PC-3 (cell line): ENCODE measurements at regions not wholly inside any gene's neighbourhood (a gene's known extent, or its start where the extent isn't known, plus 50 kb on each side); places are given as distances from the start of the nearest gene placed in this dataset.

Experiments used
- ATAC-seq: fragments of 200-7000 bp; cut with Tn5 transposase; 2 replicates; pipeline ENCODE4 v1.9.1; 2020; ENCODE audit warnings: mild to moderate bottlenecking, moderate library complexity
- BruUV-seq: library from RNA; stranded (reverse); fragments of 400-500 nt; replicated peaks from 2 replicates; lab custom pipeline; 2021; lab: Mats Ljungman, UMichigan
- CTCF ChIA-PET: fragments of 300-600 bp; sonication (Branson Sonifier 250); formaldehyde crosslinking; loops from one replicate; lab custom pipeline; 2022; ENCODE audit warnings: antibody characterized with exemption; lab: Charles Lee
- POLR2A ChIA-PET: fragments of 300-600 bp; sonication (Branson Sonifier 250); formaldehyde crosslinking; loops from one replicate; lab custom pipeline; 2022; ENCODE audit warnings: antibody characterized with exemption; ENCODE audit not compliant: unreplicated experiment; lab: Charles Lee
- DNase-seq: peaks from one replicate; pipeline ENCODE4 v3.0.0-alpha.2; 2015
- H2AFZ ChIP-seq: fragments of 300-600 bp; sonication (generic); 2 replicates; pipeline ENCODE4 v1.6.0; 2016; ENCODE audit warnings: antibody characterized with exemption, low read length
- H3F3A ChIP-seq: fragments of 300-600 bp; sonication (generic); one replicate; pipeline ENCODE4 v1.6.0; 2017; ENCODE audit warnings: antibody characterized with exemption, low read length, control low read depth, mild to moderate bottlenecking; ENCODE audit not compliant: unreplicated experiment
- H3K27ac ChIP-seq: fragments of 300-600 bp; sonication (generic); 2 replicates; pipeline ENCODE4 v1.5.1; 2016; ENCODE audit warnings: mild to moderate bottlenecking, low read length
- H3K27me3 ChIP-seq: fragments of 300-600 bp; sonication (generic); 2 replicates; pipeline ENCODE4 v1.6.1; 2016; ENCODE audit warnings: low read length, mixed read lengths
- H3K36me3 ChIP-seq: fragments of 300-600 bp; sonication (generic); 2 replicates; pipeline ENCODE4 v1.6.1; 2016; ENCODE audit warnings: low read depth, mixed run types, low read length, mixed read lengths
- H3K4me1 ChIP-seq: fragments of 300-600 bp; sonication (generic); 2 replicates; pipeline ENCODE4 v1.5.1; 2016; ENCODE audit warnings: low read length; ENCODE audit not compliant: insufficient read depth
- H3K4me2 ChIP-seq: fragments of 300-600 bp; sonication (generic); 2 replicates; pipeline ENCODE4 v1.6.0; 2016; ENCODE audit warnings: low read length
- H3K4me3 ChIP-seq: fragments of 300-600 bp; sonication (generic); 2 replicates; pipeline ENCODE4 v1.5.1; 2016; ENCODE audit warnings: mild to moderate bottlenecking, low read length, mixed read lengths
- H3K79me2 ChIP-seq: fragments of 300-600 bp; sonication (generic); 2 replicates; pipeline ENCODE4 v1.6.1; 2017; ENCODE audit warnings: low read length, mixed read lengths
- H3K9ac ChIP-seq: fragments of 300-600 bp; sonication (generic); 2 replicates; pipeline ENCODE4 v1.6.0; 2016; ENCODE audit warnings: mild to moderate bottlenecking, low read length
- H3K9me2 ChIP-seq: fragments of 300-600 bp; sonication (generic); replicated peaks from 2 replicates; pipeline ENCODE4 v1.6.1; 2016; ENCODE audit warnings: mixed run types, low read length, mixed read lengths
- H3K9me3 ChIP-seq: fragments of 300-600 bp; sonication (generic); 2 replicates; pipeline ENCODE4 v1.6.1; 2016; ENCODE audit warnings: low read length, mixed read lengths
- H4K20me1 ChIP-seq: fragments of 300-600 bp; sonication (generic); 2 replicates; pipeline ENCODE4 v1.6.1; 2016; ENCODE audit warnings: low read length, mixed read lengths
- EZH2 ChIP-seq: fragments of 300-600 bp; sonication (generic); IDR thresholded peaks from one replicate; pipeline ENCODE4 v1.6.1; 2017; ENCODE audit warnings: antibody characterized with exemption, mild to moderate bottlenecking, low read length; ENCODE audit not compliant: unreplicated experiment
- EZH2phosphoT487 ChIP-seq: fragments of 300-600 bp; sonication (generic); IDR thresholded peaks from 2 replicates; pipeline ENCODE4 v1.6.1; 2018; ENCODE audit warnings: mild to moderate bottlenecking, antibody characterized with exemption, low read length, borderline replicate concordance
- intact Hi-C: fragments of 100-400 bp; cut with micrococcal nuclease; formaldehyde crosslinking; loops from 2 replicates; pipeline ENCODE4 v1.9.0; 2023
- TF ChIP-seq, protein P1 (sequence below): fragments of 300-600 bp; sonication (generic); conservative IDR thresholded peaks from 2 replicates; pipeline ENCODE4 v1.5.1; 2017; ENCODE audit warnings: antibody characterized with exemption, low read depth, mild to moderate bottlenecking, low read length

DNA sequence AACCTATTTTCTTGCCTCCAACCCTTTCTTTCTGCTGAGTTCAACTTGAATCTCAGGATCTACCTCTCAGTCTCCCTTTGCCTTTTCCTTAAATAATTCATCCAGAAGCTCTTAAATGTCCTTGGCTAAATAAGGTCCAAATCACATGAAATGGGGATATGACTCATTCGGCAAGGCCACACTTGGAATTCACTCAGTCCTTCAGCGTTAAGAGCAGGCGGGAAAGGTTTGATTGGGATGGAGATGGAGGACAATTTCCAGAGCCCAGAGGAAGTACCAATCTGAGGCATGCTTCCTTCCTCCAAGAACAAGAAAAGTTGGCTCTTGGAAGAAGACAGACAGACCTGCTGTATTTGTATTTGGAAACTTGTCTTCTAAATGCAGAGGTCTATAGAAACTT is 128.5 kb downstream of the PROX1 start:
- Histone ChIP-seq H3K4me3 (no peak overlapping the region), H2AFZ (no peak overlapping the region), H3K27me3 (peaks cover 31% of the 10 kb centered on the region; the same call in 1 of the 2 replicates), H3K9ac (no peak overlapping the region), H3K27ac (no peak overlapping the region), H3K79me2 (no peaks in the 10 kb centered on the region), H3K4me2 (no peak overlapping the region), H3K4me1 (no peaks in the 10 kb centered on the region), H3K9me2 (no peaks in the 10 kb centered on the region), H4K20me1 (no peaks in the 10 kb centered on the region), H3K9me3 (peaks cover 15% of the 10 kb centered on the region), H3K36me3 (no peaks in the 10 kb centered on the region), H3F3A (no peaks in the 10 kb centered on the region)
- no peak for TF ChIP-seq EZH2phosphoT487
- no peak for TF ChIP-seq EZH2
- TF ChIP-seq, protein P1, sequence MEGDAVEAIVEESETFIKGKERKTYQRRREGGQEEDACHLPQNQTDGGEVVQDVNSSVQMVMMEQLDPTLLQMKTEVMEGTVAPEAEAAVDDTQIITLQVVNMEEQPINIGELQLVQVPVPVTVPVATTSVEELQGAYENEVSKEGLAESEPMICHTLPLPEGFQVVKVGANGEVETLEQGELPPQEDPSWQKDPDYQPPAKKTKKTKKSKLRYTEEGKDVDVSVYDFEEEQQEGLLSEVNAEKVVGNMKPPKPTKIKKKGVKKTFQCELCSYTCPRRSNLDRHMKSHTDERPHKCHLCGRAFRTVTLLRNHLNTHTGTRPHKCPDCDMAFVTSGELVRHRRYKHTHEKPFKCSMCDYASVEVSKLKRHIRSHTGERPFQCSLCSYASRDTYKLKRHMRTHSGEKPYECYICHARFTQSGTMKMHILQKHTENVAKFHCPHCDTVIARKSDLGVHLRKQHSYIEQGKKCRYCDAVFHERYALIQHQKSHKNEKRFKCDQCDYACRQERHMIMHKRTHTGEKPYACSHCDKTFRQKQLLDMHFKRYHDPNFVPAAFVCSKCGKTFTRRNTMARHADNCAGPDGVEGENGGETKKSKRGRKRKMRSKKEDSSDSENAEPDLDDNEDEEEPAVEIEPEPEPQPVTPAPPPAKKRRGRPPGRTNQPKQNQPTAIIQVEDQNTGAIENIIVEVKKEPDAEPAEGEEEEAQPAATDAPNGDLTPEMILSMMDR: no peak
- intact Hi-C loops: no loop called here
- BruUV-seq: no TSS peak
- ChIA-PET CTCF (no interaction called here), POLR2A (no interaction called here)
- DNase-seq (no peak), ATAC-seq (no peak; the same call in 1 of the 2 replicates)

DNA sequence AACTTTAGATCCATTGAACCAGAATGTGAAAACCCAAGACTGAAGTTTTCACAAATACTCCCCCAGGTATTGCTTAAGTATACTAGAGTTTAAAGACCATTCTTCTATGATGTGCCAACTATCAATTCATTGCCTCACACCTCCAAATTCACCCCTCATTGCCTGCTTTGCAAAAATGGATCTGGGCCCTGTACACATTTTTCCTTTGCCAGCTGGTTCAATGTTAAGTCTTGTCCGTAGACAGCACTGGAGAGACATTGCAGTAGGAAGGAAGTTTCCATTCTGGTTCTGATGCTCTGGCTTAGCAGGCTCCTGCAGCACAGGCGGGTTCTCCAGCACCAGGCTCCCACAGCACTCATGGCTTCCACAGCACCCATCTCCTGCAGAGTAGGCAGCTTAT is 130.0 kb downstream of the PROX1 start:
- CTCF ChIA-PET: no interaction called here

GRCh38 chr1:214120191-214120590 is 132.4 kb downstream of the PROX1 start:
- intact Hi-C loops: no loop called here
- Histone ChIP-seq H3K27ac (no peak overlapping the region), H3K4me2 (no peak overlapping the region), H3K36me3 (no peaks in the 10 kb centered on the region), H3K9me3 (peaks cover 15% of the 10 kb centered on the region), H3K4me3 (no peak overlapping the region), H3K27me3 (peaks cover 15% of the 10 kb centered on the region; the same call in 1 of the 2 replicates), H3F3A (no peaks in the 10 kb centered on the region), H3K79me2 (no peaks in the 10 kb centered on the region), H4K20me1 (no peaks in the 10 kb centered on the region), H3K4me1 (peaks cover 11% of the 10 kb centered on the region), H3K9ac (no peak overlapping the region), H2AFZ (no peak overlapping the region), H3K9me2 (no peaks in the 10 kb centered on the region)
- DNase-seq: no peak
- ChIA-PET CTCF (no interaction called here), POLR2A (no interaction called here)
- ATAC-seq: no peak
- no TSS peak for BruUV-seq
- TF ChIP-seq, protein P1: no peak
- no peak for TF ChIP-seq EZH2phosphoT487
- no peak for TF ChIP-seq EZH2

More for the DNA sequence above, 130.0 kb downstream of the PROX1 start:
- no peaks in the 10 kb centered on the region for H4K20me1 ChIP-seq
- DNase-seq (no peak), ATAC-seq (no peak)
- no peak overlapping the region for H2AFZ ChIP-seq
- H3K4me3 ChIP-seq: no peak overlapping the region
- POLR2A ChIA-PET: no interaction called here
- H3K9me2 ChIP-seq: no peaks in the 10 kb centered on the region
- no peaks in the 10 kb centered on the region; the same call in 1 of the 2 replicates for H3K4me1 ChIP-seq
- intact Hi-C loops: no loop called here
- peaks cover 28% of the 10 kb centered on the region; the same call in 1 of the 2 replicates for H3K27me3 ChIP-seq
- no peaks in the 10 kb centered on the region for H3K79me2 ChIP-seq
- no peaks in the 10 kb centered on the region for H3F3A ChIP-seq
- no peak overlapping the region for H3K27ac ChIP-seq
- H3K36me3 ChIP-seq: no peaks in the 10 kb centered on the region
- H3K9ac ChIP-seq: no peak overlapping the region
- TF ChIP-seq EZH2phosphoT487 (no peak), EZH2 (no peak)
- TF ChIP-seq, protein P1: no peak
- BruUV-seq: no TSS peak
- no peak overlapping the region for H3K4me2 ChIP-seq
- H3K9me3 ChIP-seq: peaks cover 15% of the 10 kb centered on the region
